Endodermal cell (in vitro differentiated cells): ENCODE measurements at regions not wholly inside any gene's neighbourhood (a gene's known extent, or its start where the extent isn't known, plus 50 kb on each side); places are given as distances from the start of the nearest gene placed in this dataset.

Source experiments
- DNase-seq: peaks from one replicate; pipeline ENCODE4 v3.0.0-alpha.2; 2017
- H3K27ac ChIP-seq: 2 replicates; pipeline ENCODE4 v1.5.1; 2013; ENCODE audit warnings: mild to moderate bottlenecking, low read depth, low read length, moderate library complexity
- H3K27me3 ChIP-seq: 2 replicates; pipeline ENCODE4 v1.6.1; 2013; ENCODE audit warnings: mild to moderate bottlenecking, low read length, moderate library complexity; ENCODE audit not compliant: insufficient read depth, control insufficient read depth, poor library complexity, severe bottlenecking
- H3K36me3 ChIP-seq: 2 replicates; pipeline ENCODE4 v1.7.0; 2013; ENCODE audit warnings: mild to moderate bottlenecking, low read length, moderate library complexity; ENCODE audit not compliant: control insufficient read depth, insufficient read depth
- H3K4me1 ChIP-seq: one replicate; pipeline ENCODE4 v1.7.0; 2013; ENCODE audit warnings: low read length; ENCODE audit not compliant: control insufficient read depth, insufficient read depth
- H3K4me3 ChIP-seq: 2 replicates; pipeline ENCODE4 v1.5.1; 2013; ENCODE audit warnings: mild to moderate bottlenecking, low read length, moderate library complexity
- H3K9ac ChIP-seq: 2 replicates; pipeline ENCODE4 v1.6.1; 2013; ENCODE audit warnings: mild to moderate bottlenecking, low read length, moderate library complexity; ENCODE audit not compliant: poor library complexity, severe bottlenecking; ENCODE audit errors: extremely low read depth
- H3K9me3 ChIP-seq: 2 replicates; pipeline ENCODE4 v1.6.1; 2013; ENCODE audit warnings: mild to moderate bottlenecking, low read length, moderate library complexity; ENCODE audit not compliant: control insufficient read depth
- H3K27ac Mint-ChIP-seq: 2 replicates; pipeline ENCODE4 v1.8.0; 2020; ENCODE audit warnings: mixed read lengths
- H3K27me3 Mint-ChIP-seq: 2 replicates; pipeline ENCODE4 v1.8.0; 2021; ENCODE audit warnings: mild to moderate bottlenecking, mixed read lengths; ENCODE audit not compliant: insufficient read depth
- H3K36me3 Mint-ChIP-seq: 2 replicates; pipeline ENCODE4 v1.8.0; 2020; ENCODE audit warnings: low read depth, mixed read lengths
- H3K4me1 Mint-ChIP-seq: 2 replicates; pipeline ENCODE4 v1.8.0; 2020; ENCODE audit warnings: mixed read lengths
- H3K4me3 Mint-ChIP-seq: 2 replicates; pipeline ENCODE4 v1.8.0; 2020; ENCODE audit warnings: mild to moderate bottlenecking, moderate library complexity, mixed read lengths
- H3K9me3 Mint-ChIP-seq: 2 replicates; pipeline ENCODE4 v1.8.0; 2020; ENCODE audit warnings: mild to moderate bottlenecking, mixed read lengths
- CTCF ChIP-seq: fragments of 200-600 bp; sonication (generic); conservative IDR thresholded peaks from 2 replicates; pipeline ENCODE4 v1.5.0; 2021; ENCODE audit warnings: antibody characterized with exemption, mild to moderate bottlenecking
- WGBS, 2 experiments: methylation state at CpG; one replicate each; pipeline versions ENCODE4 v1.1.5 to v1.1.7; 2013; ENCODE audit warnings: missing lambda C conversion rate in 2 of 2, mixed read lengths in 1 of 2; ENCODE audit not compliant: insufficient coverage in 1 of 2, insufficient read length in 1 of 2; 5-methylcytosine and 5-hydroxymethylcytosine counted together

- no peak overlapping the region for H3K27ac ChIP-seq
- no peak overlapping the region for H3K4me3 Mint-ChIP-seq
- no peak overlapping the region for H3K9ac ChIP-seq
- peaks cover 14% of the 10 kb centered on the region for H3K9me3 ChIP-seq
- H3K27me3 ChIP-seq, result no peaks in the 10 kb centered on the region
- TF ChIP-seq CTCF, result no peak
- H3K4me1 Mint-ChIP-seq, result no peaks in the 10 kb centered on the region
- no peak overlapping the region for H3K4me3 ChIP-seq
- DNase-seq, result no peak
- 30 to 57% methylated on average over 2 to 3 of the region's 3 CpGs for WGBS, 2 experiments
- H3K27me3 Mint-ChIP-seq, result no peaks in the 10 kb centered on the region
- H3K36me3 Mint-ChIP-seq, result peaks cover 10% of the 10 kb centered on the region
- peaks cover 11% of the 10 kb centered on the region for H3K9me3 Mint-ChIP-seq
- H3K36me3 ChIP-seq, result no peaks in the 10 kb centered on the region
- H3K27ac Mint-ChIP-seq, result no peak overlapping the region
- no peaks in the 10 kb centered on the region for H3K4me1 ChIP-seq
Observed at GRCh38 chr7:114364151-114364550, 50.5 kb upstream of the FOXP2 start.

- H3K27ac ChIP-seq, result no peak overlapping the region
- 88 to 89% methylated on average over 1 of the region's 1 CpG for WGBS, 2 experiments
Observed at GRCh38 chr7:114363292-114363691, 51.3 kb upstream of the FOXP2 start.

GRCh38 chr7:114358911-114359310 is 55.7 kb upstream of the FOXP2 start:
- H3K27ac ChIP-seq, result no peak overlapping the region
- no peak overlapping the region for H3K9ac ChIP-seq
- no peaks in the 10 kb centered on the region for H3K27me3 ChIP-seq
- peaks cover 17% of the 10 kb centered on the region for H3K36me3 Mint-ChIP-seq
- H3K4me3 Mint-ChIP-seq, result no peak overlapping the region
- H3K36me3 ChIP-seq, result no peaks in the 10 kb centered on the region
- no peak for TF ChIP-seq CTCF
- no peak overlapping the region for H3K4me3 ChIP-seq
- peaks cover 20% of the 10 kb centered on the region for H3K9me3 Mint-ChIP-seq
- DNase-seq, result no peak
- no peak overlapping the region for H3K27ac Mint-ChIP-seq
- no peaks in the 10 kb centered on the region for H3K4me1 Mint-ChIP-seq
- peaks cover 17% of the 10 kb centered on the region for H3K9me3 ChIP-seq
- H3K27me3 Mint-ChIP-seq, result no peaks in the 10 kb centered on the region
- WGBS, 2 experiments, result 71 to 94% methylated on average over 1 to 2 of the region's 2 CpGs
- H3K4me1 ChIP-seq, result no peaks in the 10 kb centered on the region

More at GRCh38 chr7:114363292-114363691, 51.3 kb upstream of the FOXP2 start:
- Histone ChIP-seq H3K36me3 (no peaks in the 10 kb centered on the region), H3K4me3 (no peak overlapping the region), H3K9me3 (peaks cover 17% of the 10 kb centered on the region), H3K9ac (no peak overlapping the region), H3K4me1 (no peaks in the 10 kb centered on the region), H3K27me3 (no peaks in the 10 kb centered on the region)
- no peak overlapping the region for H3K4me3 Mint-ChIP-seq
- H3K36me3 Mint-ChIP-seq, result peaks cover 14% of the 10 kb centered on the region
- no peaks in the 10 kb centered on the region for H3K27me3 Mint-ChIP-seq
- no peak overlapping the region for H3K27ac Mint-ChIP-seq
- H3K9me3 Mint-ChIP-seq, result peaks cover 19% of the 10 kb centered on the region
- TF ChIP-seq CTCF, result no peak
- DNase-seq, result no peak
- H3K4me1 Mint-ChIP-seq, result no peaks in the 10 kb centered on the region
